ENCODE measurements at regions not wholly inside any gene's neighbourhood (a gene's known extent, or its start where the extent isn't known, plus 50 kb on each side); places are given as distances from the start of the nearest gene placed in this dataset.

GRCh38 chr18:62442391-62442790 is 80.4 kb upstream of the ZCCHC2 start:
- peaks cover 21% of the 10 kb centered on the region for H3K27me3 Mint-ChIP-seq
- H3K27ac Mint-ChIP-seq, result no peak overlapping the region
- H3K9me3 Mint-ChIP-seq, result no peaks in the 10 kb centered on the region
- no peaks in the 10 kb centered on the region for H3K4me1 Mint-ChIP-seq
- ATAC-seq, result no peak
- no peaks in the 10 kb centered on the region for H3K36me3 Mint-ChIP-seq
- H3K4me3 Mint-ChIP-seq, result no peak overlapping the region

- Mint-ChIP-seq H3K27me3 (peaks cover 21% of the 10 kb centered on the region), H3K9me3 (peaks cover 6% of the 10 kb centered on the region), H3K4me1 (no peaks in the 10 kb centered on the region), H3K36me3 (no peaks in the 10 kb centered on the region), H3K4me3 (no peak overlapping the region), H3K27ac (no peak overlapping the region)
- no peak for ATAC-seq
These were observed 77.4 kb upstream of the ZCCHC2 start for GRCh38 chr18:62445386-62445917.

DNA sequence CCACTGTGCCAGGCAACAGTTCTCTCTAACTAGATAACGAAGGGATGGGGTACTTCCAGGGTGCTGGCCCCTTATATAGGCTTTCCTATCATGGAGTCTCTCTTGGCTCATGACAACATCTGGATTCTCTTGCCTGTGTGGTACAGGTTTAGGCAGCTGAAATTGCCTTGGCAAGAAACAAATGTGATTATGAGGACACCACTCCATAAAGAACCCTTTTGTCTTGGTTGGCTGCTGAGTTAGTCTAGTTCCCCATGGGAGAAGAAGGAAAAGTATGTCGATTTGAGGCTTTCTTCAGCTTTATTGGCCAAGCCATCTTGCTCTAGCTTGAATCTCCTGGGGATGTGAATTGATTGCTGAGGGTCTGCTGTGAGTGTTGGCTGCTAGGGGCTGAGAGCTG is 76.3 kb upstream of the ZCCHC2 start:
- Mint-ChIP-seq H3K27me3 (peaks cover 21% of the 10 kb centered on the region), H3K36me3 (no peaks in the 10 kb centered on the region), H3K27ac (no peak overlapping the region), H3K4me1 (no peaks in the 10 kb centered on the region), H3K4me3 (no peak overlapping the region), H3K9me3 (peaks cover 6% of the 10 kb centered on the region)
- ATAC-seq, result no peak

DNA sequence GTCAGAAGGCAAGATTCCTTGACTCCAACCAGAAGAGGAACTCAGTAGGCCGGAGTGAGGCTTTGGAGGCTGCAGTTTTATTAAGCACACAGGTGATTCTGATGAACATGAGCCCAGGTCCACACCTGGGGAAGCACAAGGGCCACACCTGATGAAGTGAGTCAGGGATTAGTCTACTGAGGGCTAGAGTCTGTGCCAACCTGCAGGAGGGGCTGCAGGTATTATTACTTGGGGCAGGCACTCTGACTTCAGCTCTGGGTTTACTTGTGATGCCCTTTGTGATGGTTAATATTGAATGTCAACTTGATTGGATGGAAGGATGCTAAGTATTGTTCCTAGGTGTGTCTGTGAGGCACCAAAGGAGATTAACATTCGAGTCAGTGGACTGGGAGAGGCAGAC is 75.2 kb upstream of the ZCCHC2 start:
- Mint-ChIP-seq H3K4me1 (no peaks in the 10 kb centered on the region), H3K9me3 (peaks cover 6% of the 10 kb centered on the region), H3K36me3 (no peaks in the 10 kb centered on the region), H3K27me3 (peaks cover 11% of the 10 kb centered on the region), H3K27ac (no peak overlapping the region), H3K4me3 (no peak overlapping the region)
- no peak for ATAC-seq

GRCh38 chr18:62448426-62448825 is 74.4 kb upstream of the ZCCHC2 start:
- no peaks in the 10 kb centered on the region for H3K36me3 Mint-ChIP-seq
- H3K4me3 Mint-ChIP-seq, result no peak overlapping the region
- H3K9me3 Mint-ChIP-seq, result peaks cover 6% of the 10 kb centered on the region
- H3K4me1 Mint-ChIP-seq, result no peaks in the 10 kb centered on the region
- H3K27ac Mint-ChIP-seq, result no peak overlapping the region
- peaks cover 14% of the 10 kb centered on the region for H3K27me3 Mint-ChIP-seq
- ATAC-seq, result no peak

DNA sequence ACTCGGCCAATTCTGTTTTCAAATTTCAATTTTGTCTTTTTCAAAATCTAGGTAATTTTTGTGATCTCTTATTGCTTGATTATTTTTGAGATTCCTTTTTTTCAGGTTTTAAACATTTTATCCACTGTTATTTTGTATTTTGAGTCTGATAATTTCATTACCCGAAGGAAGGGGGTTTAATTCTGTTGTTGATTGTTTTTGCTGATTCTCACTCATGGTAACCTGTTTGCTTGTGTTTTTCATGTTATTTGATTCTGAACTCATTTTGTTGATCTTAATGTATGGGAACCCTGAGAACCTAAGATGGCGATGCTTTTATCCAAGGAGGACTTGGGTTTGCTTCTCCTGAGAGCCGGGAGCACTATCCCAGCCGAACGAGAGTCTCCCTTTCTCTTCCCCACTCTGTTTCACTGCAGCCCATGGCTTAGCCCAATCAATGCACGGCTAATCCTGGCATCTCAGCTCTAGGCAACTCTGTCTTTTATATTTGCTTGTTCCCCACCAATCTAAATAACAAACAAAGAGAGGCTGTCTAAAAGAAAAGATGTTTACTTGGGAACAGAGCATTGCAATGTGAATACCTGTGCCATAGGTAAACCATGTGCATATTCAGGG is 73.2 kb upstream of the ZCCHC2 start:
- H3K36me3 Mint-ChIP-seq, result no peaks in the 10 kb centered on the region
- H3K27ac Mint-ChIP-seq, result no peak overlapping the region
- peaks cover 26% of the 10 kb centered on the region for H3K27me3 Mint-ChIP-seq
- peaks cover 6% of the 10 kb centered on the region for H3K9me3 Mint-ChIP-seq
- no peak overlapping the region for H3K4me3 Mint-ChIP-seq
- no peak for ATAC-seq
- no peaks in the 10 kb centered on the region for H3K4me1 Mint-ChIP-seq

GRCh38 chr18:62450175-62450545 is 72.7 kb upstream of the ZCCHC2 start:
- Mint-ChIP-seq H3K9me3 (peaks cover 6% of the 10 kb centered on the region), H3K27ac (no peak overlapping the region), H3K36me3 (no peaks in the 10 kb centered on the region), H3K4me3 (no peak overlapping the region), H3K27me3 (peaks cover 30% of the 10 kb centered on the region), H3K4me1 (no peaks in the 10 kb centered on the region)
- no peak for ATAC-seq

- H3K27ac Mint-ChIP-seq, result no peak overlapping the region
- H3K4me3 Mint-ChIP-seq, result no peak overlapping the region
- H3K27me3 Mint-ChIP-seq, result peaks cover 30% of the 10 kb centered on the region
- ATAC-seq, result peak; percentile 40
- no peaks in the 10 kb centered on the region for H3K36me3 Mint-ChIP-seq
- no peaks in the 10 kb centered on the region for H3K4me1 Mint-ChIP-seq
- peaks cover 6% of the 10 kb centered on the region for H3K9me3 Mint-ChIP-seq
These were observed 72.0 kb upstream of the ZCCHC2 start for GRCh38 chr18:62450546-62451410.

- no peak for ATAC-seq
- Mint-ChIP-seq H3K36me3 (no peaks in the 10 kb centered on the region), H3K27ac (no peak overlapping the region), H3K4me3 (no peak overlapping the region), H3K4me1 (no peaks in the 10 kb centered on the region), H3K27me3 (peaks cover 30% of the 10 kb centered on the region), H3K9me3 (peaks cover 6% of the 10 kb centered on the region)
These were observed 70.5 kb upstream of the ZCCHC2 start for GRCh38 chr18:62452280-62452831.

DNA sequence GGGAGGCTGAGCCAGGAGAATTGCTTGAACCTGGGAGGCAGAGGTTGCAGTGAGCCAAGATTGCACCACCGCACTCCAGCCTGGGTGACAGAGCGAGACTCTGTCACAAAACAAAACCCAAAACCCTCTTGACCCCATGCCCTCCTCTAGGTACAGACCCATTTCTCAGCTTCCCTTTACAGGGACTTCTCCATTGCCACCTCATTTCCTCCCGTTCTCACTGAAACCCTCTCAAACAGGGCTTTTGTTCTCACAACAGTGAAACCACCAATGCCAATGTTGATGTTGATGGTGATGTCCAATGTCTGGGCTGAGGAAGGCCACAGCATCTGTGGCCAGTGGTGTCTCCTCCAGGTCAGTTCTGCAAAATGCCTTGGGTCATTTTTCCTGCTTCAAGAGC is 69.0 kb upstream of the ZCCHC2 start:
- H3K4me1 Mint-ChIP-seq, result no peaks in the 10 kb centered on the region
- ATAC-seq, result no peak

DNA sequence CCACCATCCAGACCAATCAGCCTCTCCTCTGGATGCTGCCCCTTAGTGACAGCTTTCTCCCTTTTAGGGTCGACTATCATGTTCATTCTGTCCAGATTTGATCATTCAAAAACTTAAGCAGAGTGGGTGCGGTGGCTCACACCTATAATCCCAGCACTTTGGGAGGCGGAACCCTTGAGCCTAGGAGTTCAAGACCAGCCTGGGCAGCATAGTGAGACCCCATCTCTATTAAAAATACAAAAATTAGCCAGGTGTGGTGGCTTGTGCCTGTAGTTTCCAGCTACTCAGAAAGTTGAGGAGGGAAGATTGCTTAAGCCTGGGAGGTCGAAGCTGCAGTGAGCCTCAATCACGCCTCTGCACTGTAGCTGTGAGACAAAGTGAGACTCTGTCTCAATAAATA is 68.3 kb upstream of the ZCCHC2 start:
- no peak overlapping the region for H3K4me3 Mint-ChIP-seq
- no peaks in the 10 kb centered on the region for H3K36me3 Mint-ChIP-seq
- no peak for ATAC-seq
- H3K9me3 Mint-ChIP-seq, result peaks cover 5% of the 10 kb centered on the region
- no peak overlapping the region for H3K27ac Mint-ChIP-seq
- H3K4me1 Mint-ChIP-seq, result no peaks in the 10 kb centered on the region
- H3K27me3 Mint-ChIP-seq, result peaks cover 28% of the 10 kb centered on the region

More for the DNA sequence above, 69.0 kb upstream of the ZCCHC2 start:
- peaks cover 6% of the 10 kb centered on the region for H3K9me3 Mint-ChIP-seq
- peaks cover 30% of the 10 kb centered on the region for H3K27me3 Mint-ChIP-seq
- no peak overlapping the region for H3K4me3 Mint-ChIP-seq
- no peak overlapping the region for H3K27ac Mint-ChIP-seq
- H3K36me3 Mint-ChIP-seq, result no peaks in the 10 kb centered on the region

DNA sequence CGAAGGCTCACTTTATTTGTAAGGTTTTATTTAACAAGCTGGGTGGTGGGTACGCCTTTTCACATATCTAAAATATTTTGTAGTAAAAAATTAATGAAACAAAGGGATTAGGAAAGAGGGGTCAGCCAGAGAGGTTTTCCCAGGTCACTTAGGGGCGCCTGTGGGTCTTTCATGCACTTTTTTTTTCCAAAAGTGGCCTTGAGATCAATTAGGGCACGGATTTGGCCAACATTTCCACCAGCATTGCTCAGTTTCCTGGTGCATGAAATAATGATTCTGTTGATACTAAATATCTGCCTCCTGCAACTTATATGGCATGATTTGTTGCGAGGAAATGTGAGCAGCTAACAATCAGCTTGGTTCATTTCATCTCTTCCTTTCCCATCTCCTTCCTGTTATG is 67.6 kb upstream of the ZCCHC2 start:
- no peak for ATAC-seq
- Mint-ChIP-seq H3K27me3 (peaks cover 21% of the 10 kb centered on the region), H3K36me3 (no peaks in the 10 kb centered on the region), H3K9me3 (no peaks in the 10 kb centered on the region), H3K27ac (no peak overlapping the region), H3K4me1 (no peaks in the 10 kb centered on the region), H3K4me3 (no peak overlapping the region)

- Mint-ChIP-seq H3K9me3 (no peaks in the 10 kb centered on the region), H3K27me3 (peaks cover 21% of the 10 kb centered on the region), H3K27ac (no peak overlapping the region), H3K36me3 (no peaks in the 10 kb centered on the region), H3K4me3 (no peak overlapping the region), H3K4me1 (no peaks in the 10 kb centered on the region)
- ATAC-seq, result no peak
These were observed 64.9 kb upstream of the ZCCHC2 start for GRCh38 chr18:62457877-62458276.

DNA sequence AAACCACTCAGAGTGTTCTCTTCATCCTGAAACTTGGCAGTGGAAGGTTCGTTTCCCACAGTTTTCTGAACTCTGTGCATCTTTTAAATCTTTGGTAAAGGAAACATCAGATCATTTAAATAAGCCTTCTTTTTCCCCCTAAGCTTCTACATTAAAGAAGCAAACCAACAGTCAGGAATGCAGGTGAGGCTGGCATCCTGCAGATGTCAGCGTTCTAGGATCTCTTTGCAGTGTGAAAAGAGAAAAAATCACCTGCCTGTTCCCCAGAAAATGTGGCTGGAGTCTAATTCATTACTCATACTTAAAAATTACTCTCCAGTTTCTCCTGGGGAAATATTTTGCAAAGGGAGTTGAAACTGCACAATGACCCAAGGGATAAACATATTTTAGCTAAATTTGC is 64.5 kb upstream of the ZCCHC2 start:
- Mint-ChIP-seq H3K36me3 (no peaks in the 10 kb centered on the region), H3K4me3 (no peak overlapping the region), H3K27me3 (peaks cover 17% of the 10 kb centered on the region), H3K4me1 (no peaks in the 10 kb centered on the region), H3K9me3 (no peaks in the 10 kb centered on the region), H3K27ac (no peak overlapping the region)
- no peak for ATAC-seq

GRCh38 chr18:62458868-62459716 is 63.7 kb upstream of the ZCCHC2 start:
- Mint-ChIP-seq H3K36me3 (no peaks in the 10 kb centered on the region), H3K4me3 (no peak overlapping the region), H3K27me3 (peaks cover 9% of the 10 kb centered on the region), H3K4me1 (no peaks in the 10 kb centered on the region), H3K9me3 (no peaks in the 10 kb centered on the region), H3K27ac (no peak overlapping the region)
- no peak for ATAC-seq

Measured in stimulated activated memory B cell treated with anti-CD40 and anti-IgM and Interleukin-4, amounts not matched to agents 10 μg/mL and 1 μg/mL and 100 μg/mL, for 72 hours (primary cell).